ENCODE measurements at regions not wholly inside any gene's neighbourhood (a gene's known extent, or its start where the extent isn't known, plus 50 kb on each side); places are given as distances from the start of the nearest gene placed in this dataset.

GRCh38 chr13:31055589-31055988, 106.1 kb downstream of the HSPH1 start:
- no peak for TF ChIP-seq CTCF (conservative IDR thresholded peaks at IDR 0.05; ENCODE audit: low read length)
- TF ChIP-seq EZH2phosphoT487 (IDR thresholded peaks at IDR 0.05; ENCODE audit: borderline replicate concordance, low read depth, low read length), result no peak
